Panc1 (cell line): ENCODE measurements at regions not wholly inside any gene's neighbourhood (a gene's known extent, or its start where the extent isn't known, plus 50 kb on each side); places are given as distances from the start of the nearest gene placed in this dataset.

Experiments used
- CTCF ChIP-seq: fragments of 450-650 bp; IDR thresholded peaks from 2 replicates; pipeline ENCODE4 v1.5.1; 2017; ENCODE audit warnings: mild to moderate bottlenecking
- POLR2AphosphoS5 ChIP-seq: IDR thresholded peaks from 2 replicates; pipeline ENCODE4 v1.6.1; 2012; ENCODE audit warnings: mild to moderate bottlenecking, low read depth, low read length, moderate library complexity
- TCF7L2 ChIP-seq: IDR thresholded peaks from 2 replicates; pipeline ENCODE4 v1.6.1; 2011; ENCODE audit warnings: mild to moderate bottlenecking, low read depth, low read length, inconsistent platforms

GRCh38 chr5:103919506-103919905 is 356.9 kb upstream of the NUDT12 start:
- TF ChIP-seq CTCF, result no peak
- no peak for TF ChIP-seq POLR2AphosphoS5
- no peak for TF ChIP-seq TCF7L2
